Stomach smooth muscle (tissue), 2 donors: ENCODE measurements at regions not wholly inside any gene's neighbourhood (a gene's known extent, or its start where the extent isn't known, plus 50 kb on each side); places are given as distances from the start of the nearest gene placed in this dataset.

Experiments
- H3K27ac ChIP-seq: one replicate; pipeline ENCODE4 v1.7.0; 2013; ENCODE audit warnings: mild to moderate bottlenecking, low read length, inconsistent platforms
- H3K27me3 ChIP-seq, 2 donors: one replicate each; pipeline ENCODE4 v1.7.0; 2013; ENCODE audit warnings: low read length in 2 of 2; ENCODE audit not compliant: insufficient read depth in 2 of 2, control insufficient read depth in 1 of 2
- H3K36me3 ChIP-seq, 2 donors: one replicate each; pipeline ENCODE4 v1.7.0; 2013; ENCODE audit warnings: low read length in 2 of 2; ENCODE audit not compliant: control insufficient read depth in 2 of 2, insufficient read depth in 2 of 2
- H3K4me1 ChIP-seq: one replicate; pipeline ENCODE4 v1.7.0; 2013; ENCODE audit warnings: low read length; ENCODE audit not compliant: control insufficient read depth, insufficient read depth
- H3K4me3 ChIP-seq, 2 donors: one replicate each; pipeline ENCODE4 v1.7.0; 2013; ENCODE audit warnings: low read length in 2 of 2
- H3K9ac ChIP-seq, 2 donors: one replicate each; pipeline ENCODE4 v1.7.0; 2013; ENCODE audit warnings: low read length in 2 of 2, mild to moderate bottlenecking in 1 of 2
- H3K9me3 ChIP-seq, 2 donors: one replicate each; pipeline ENCODE4 v1.7.0; 2013; ENCODE audit warnings: low read length in 2 of 2; ENCODE audit not compliant: control insufficient read depth in 2 of 2
- donor health status: healthy.
- donor health status: Pancreatic carcinoma.

- H3K9me3 ChIP-seq: no peaks in the 10 kb centered on the region
- H3K4me3 ChIP-seq: no peak overlapping the region
- no peaks in the 10 kb centered on the region for H3K36me3 ChIP-seq
- no peaks in the 10 kb centered on the region for H3K27me3 ChIP-seq
- no peak overlapping the region for H3K9ac ChIP-seq
- H3K27ac ChIP-seq: no peak overlapping the region
- H3K4me1 ChIP-seq: no peaks in the 10 kb centered on the region
Measured at GRCh38 chr3:124611520-124611919, 118.7 kb upstream of the UMPS start.

- Histone ChIP-seq H3K27me3 (no peaks in the 10 kb centered on the region), H3K36me3 (no peaks in the 10 kb centered on the region), H3K27ac (no peak overlapping the region), H3K4me3 (no peak overlapping the region), H3K9me3 (no peaks in the 10 kb centered on the region), H3K9ac (no peak overlapping the region), H3K4me1 (no peaks in the 10 kb centered on the region)
Measured at GRCh38 chr3:124615896-124616543, 114.2 kb upstream of the UMPS start.

DNA sequence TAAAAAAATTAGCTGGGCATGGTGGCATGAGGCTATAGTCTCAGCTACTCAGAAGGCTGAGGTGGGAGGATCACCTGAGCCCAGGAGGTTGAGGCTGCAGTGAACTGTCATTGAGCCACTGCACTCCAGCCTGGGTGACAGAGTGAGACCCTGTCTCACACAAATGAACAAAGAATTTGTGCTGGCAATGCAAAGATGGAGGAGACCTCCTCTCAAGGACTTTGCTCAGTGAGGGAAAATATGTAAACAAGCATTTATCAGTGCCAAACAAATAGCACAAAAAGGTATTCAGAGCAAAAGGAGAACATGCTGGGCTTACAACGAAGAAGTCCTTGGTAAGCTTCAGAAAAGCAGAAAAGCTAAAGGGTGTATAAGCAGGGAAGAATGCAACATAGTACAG, 113.1 kb upstream of the UMPS start:
- H3K4me3 ChIP-seq: no peak overlapping the region
- no peak overlapping the region for H3K9ac ChIP-seq
- H3K9me3 ChIP-seq: no peaks in the 10 kb centered on the region
- no peaks in the 10 kb centered on the region for H3K4me1 ChIP-seq
- no peaks in the 10 kb centered on the region for H3K27me3 ChIP-seq
- H3K27ac ChIP-seq: no peak overlapping the region
- no peaks in the 10 kb centered on the region for H3K36me3 ChIP-seq

DNA sequence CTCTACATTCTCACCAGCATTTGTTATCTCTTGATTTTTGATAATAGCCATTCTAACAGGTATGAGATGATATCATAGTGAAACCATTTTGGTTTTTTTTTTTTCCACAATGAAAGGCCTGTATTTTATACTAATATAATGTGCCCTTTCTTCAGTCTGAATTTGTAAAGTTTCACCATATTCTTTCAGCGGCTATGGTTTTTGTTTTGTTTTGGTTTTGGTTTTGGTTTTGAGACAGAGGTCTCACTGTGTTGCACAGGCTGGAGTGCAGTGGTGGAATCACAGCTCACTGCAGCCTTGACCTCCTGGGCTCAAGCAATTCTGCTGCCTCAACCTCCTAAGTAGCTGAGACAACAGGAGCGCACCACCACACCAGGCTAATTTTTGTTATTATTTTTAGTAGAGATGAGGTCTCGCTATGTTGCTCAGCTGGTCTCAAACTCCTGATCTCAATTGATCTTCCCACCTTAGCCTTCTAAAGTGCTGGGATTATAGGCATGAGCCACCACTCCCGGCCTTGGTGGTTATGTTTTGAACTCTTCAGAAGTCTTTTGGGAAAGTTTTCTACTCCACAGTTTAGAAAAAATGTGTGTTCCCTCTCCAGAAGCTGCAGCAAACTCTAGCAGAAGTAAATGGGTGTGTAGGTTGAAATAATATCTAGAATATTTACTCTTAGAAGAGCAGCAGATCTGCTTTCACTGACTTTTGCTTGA, 110.2 kb upstream of the UMPS start:
- no peaks in the 10 kb centered on the region for H3K27me3 ChIP-seq
- no peak overlapping the region for H3K27ac ChIP-seq
- H3K36me3 ChIP-seq: no peaks in the 10 kb centered on the region
- no peaks in the 10 kb centered on the region for H3K9me3 ChIP-seq
- no peaks in the 10 kb centered on the region for H3K4me1 ChIP-seq
- no peak overlapping the region for H3K4me3 ChIP-seq
- no peak overlapping the region for H3K9ac ChIP-seq

GRCh38 chr3:124620600-124621063, 109.6 kb upstream of the UMPS start:
- Histone ChIP-seq H3K36me3 (no peaks in the 10 kb centered on the region), H3K27ac (no peak overlapping the region), H3K9me3 (no peaks in the 10 kb centered on the region), H3K9ac (no peak overlapping the region), H3K4me1 (no peaks in the 10 kb centered on the region), H3K27me3 (no peaks in the 10 kb centered on the region), H3K4me3 (no peak overlapping the region)

DNA sequence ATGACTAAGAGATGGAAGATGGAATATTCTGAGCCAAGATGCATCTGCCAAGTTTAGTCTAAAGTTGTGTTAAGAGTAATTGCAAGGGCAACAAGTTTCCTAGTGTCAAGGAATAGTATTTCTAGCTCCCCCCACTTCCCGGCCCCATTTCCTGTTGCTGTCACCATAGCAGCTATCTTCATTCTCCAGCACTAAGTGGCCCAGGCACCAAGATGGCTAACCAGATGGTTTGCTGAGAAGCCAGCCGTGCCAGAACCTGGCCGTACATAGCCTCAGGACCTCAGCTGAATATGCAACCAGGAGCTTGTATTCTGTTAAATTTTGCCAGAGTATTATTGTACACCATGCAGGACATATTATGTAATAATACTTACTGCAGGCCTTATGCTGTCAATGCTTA, 108.8 kb upstream of the UMPS start:
- no peaks in the 10 kb centered on the region for H3K9me3 ChIP-seq
- H3K4me1 ChIP-seq: no peaks in the 10 kb centered on the region
- H3K36me3 ChIP-seq: no peaks in the 10 kb centered on the region
- no peak overlapping the region for H3K4me3 ChIP-seq
- no peaks in the 10 kb centered on the region for H3K27me3 ChIP-seq
- H3K27ac ChIP-seq: no peak overlapping the region
- H3K9ac ChIP-seq: no peak overlapping the region

DNA sequence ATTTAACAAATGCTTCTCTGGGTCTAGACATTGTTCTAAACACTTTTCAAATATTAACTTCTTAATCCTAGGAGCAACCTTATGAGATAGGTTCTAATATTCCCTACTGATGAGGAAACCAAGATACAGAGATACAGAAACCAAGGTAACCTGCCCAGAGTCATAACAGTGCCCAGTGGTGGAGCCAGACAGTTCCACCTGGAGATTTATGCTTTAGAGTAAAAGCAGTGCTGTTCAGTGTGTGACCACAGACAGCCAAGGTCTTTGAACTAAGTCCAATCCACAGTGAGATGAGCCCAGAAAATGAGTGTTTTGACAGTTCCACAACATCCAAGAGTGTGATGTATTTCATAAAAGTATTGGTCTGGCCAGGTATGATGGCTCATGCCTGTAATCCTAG, 105.2 kb upstream of the UMPS start:
- Histone ChIP-seq H3K9ac (no peak overlapping the region), H3K4me1 (no peaks in the 10 kb centered on the region), H3K36me3 (no peaks in the 10 kb centered on the region), H3K9me3 (no peaks in the 10 kb centered on the region), H3K4me3 (no peak overlapping the region), H3K27me3 (no peaks in the 10 kb centered on the region), H3K27ac (no peak overlapping the region)

GRCh38 chr3:124627501-124627908, 102.7 kb upstream of the UMPS start:
- H3K36me3 ChIP-seq: peaks cover 0 to 2% of the 10 kb centered on the region in 2 donors
- no peak overlapping the region for H3K9ac ChIP-seq
- no peak overlapping the region for H3K27ac ChIP-seq
- no peaks in the 10 kb centered on the region for H3K27me3 ChIP-seq
- no peaks in the 10 kb centered on the region for H3K9me3 ChIP-seq
- no peaks in the 10 kb centered on the region for H3K4me1 ChIP-seq
- no peak overlapping the region for H3K4me3 ChIP-seq

- Histone ChIP-seq H3K36me3 (peaks cover 2 to 3% of the 10 kb centered on the region in 2 donors), H3K4me3 (no peak overlapping the region), H3K4me1 (no peaks in the 10 kb centered on the region), H3K27me3 (no peaks in the 10 kb centered on the region), H3K27ac (no peak overlapping the region), H3K9me3 (no peaks in the 10 kb centered on the region), H3K9ac (no peak overlapping the region)
Measured at GRCh38 chr3:124628863-124629262, 101.4 kb upstream of the UMPS start.

GRCh38 chr3:124629497-124629896, 100.8 kb upstream of the UMPS start:
- Histone ChIP-seq H3K9me3 (no peaks in the 10 kb centered on the region), H3K36me3 (peaks cover 3 to 6% of the 10 kb centered on the region in 2 donors), H3K27me3 (no peaks in the 10 kb centered on the region), H3K4me1 (no peaks in the 10 kb centered on the region), H3K27ac (no peak overlapping the region), H3K9ac (no peak overlapping the region), H3K4me3 (no peak overlapping the region)

DNA sequence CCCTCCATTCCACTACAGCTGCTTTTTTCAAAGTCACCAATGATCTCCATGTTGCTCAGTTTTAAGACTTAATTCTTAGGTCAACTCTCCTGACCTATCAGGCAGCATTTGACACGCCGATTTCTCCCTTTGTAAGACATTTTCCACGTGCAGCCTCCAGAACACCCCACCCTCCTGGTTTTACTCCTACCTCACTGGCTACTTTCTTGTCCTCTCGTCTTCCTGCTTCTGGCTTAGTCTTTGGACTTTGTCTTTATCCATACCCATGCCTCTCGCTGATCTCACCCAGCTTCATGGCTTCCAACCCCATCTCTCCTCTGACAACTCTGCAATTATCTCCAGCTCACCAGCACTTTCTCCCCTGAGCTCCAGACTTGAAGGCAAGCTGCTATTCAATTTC, 99.3 kb upstream of the UMPS start:
- Histone ChIP-seq H3K4me3 (no peak overlapping the region), H3K9ac (no peak overlapping the region), H3K27me3 (no peaks in the 10 kb centered on the region), H3K9me3 (no peaks in the 10 kb centered on the region), H3K36me3 (peaks cover 6 to 7% of the 10 kb centered on the region in 2 donors), H3K4me1 (no peaks in the 10 kb centered on the region), H3K27ac (no peak overlapping the region)
